Urinary bladder (tissue), 3 donors: ENCODE measurements at regions not wholly inside any gene's neighbourhood (a gene's known extent, or its start where the extent isn't known, plus 50 kb on each side); places are given as distances from the start of the nearest gene placed in this dataset.

Experiments
- DNase-seq: peaks from one replicate; pipeline ENCODE4 v3.0.0-alpha.2; 2015; ENCODE audit errors: extremely low spot score
- H3K27ac ChIP-seq: one replicate; pipeline ENCODE4 v1.5.1; 2013; ENCODE audit warnings: low read depth, mild to moderate bottlenecking, moderate library complexity
- H3K36me3 ChIP-seq: one replicate; pipeline ENCODE4 v1.6.1; 2013; ENCODE audit warnings: mild to moderate bottlenecking, moderate library complexity; ENCODE audit not compliant: insufficient read depth
- H3K4me1 ChIP-seq: one replicate; pipeline ENCODE4 v1.6.1; 2013; ENCODE audit warnings: mild to moderate bottlenecking, moderate library complexity; ENCODE audit not compliant: insufficient read depth
- H3K4me3 ChIP-seq: one replicate; pipeline ENCODE4 v1.5.1; 2013; ENCODE audit warnings: low read depth, low read length
- WGBS: extraction: QIAGEN DNeasy Blood & Tissue Kit; methylation state at CpG from one replicate; pipeline ENCODE4 v1.1.7; 2013; 5-methylcytosine and 5-hydroxymethylcytosine counted together
- donor health status: healthy with polysubstance abuse.
- donor health status: healthy.

- no peak overlapping the region for H3K27ac ChIP-seq
- H3K36me3 ChIP-seq: no peaks in the 10 kb centered on the region
- no peak overlapping the region for H3K4me3 ChIP-seq
- DNase-seq: no peak
- no peaks in the 10 kb centered on the region for H3K4me1 ChIP-seq
- WGBS: over 99% methylated on average over 3 of the region's 3 CpGs
Measured at GRCh38 chr1:82478916-82479315, 678.2 kb downstream of the ADGRL2 start.

GRCh38 chr1:82472489-82473131, 671.9 kb downstream of the ADGRL2 start:
- H3K4me1 ChIP-seq: no peaks in the 10 kb centered on the region
- no peak overlapping the region for H3K4me3 ChIP-seq
- 97% methylated on average over 2 of the region's 2 CpGs for WGBS
- no peak for DNase-seq
- no peak overlapping the region for H3K27ac ChIP-seq
- no peaks in the 10 kb centered on the region for H3K36me3 ChIP-seq

GRCh38 chr1:82466891-82467290, 666.2 kb downstream of the ADGRL2 start:
- no peaks in the 10 kb centered on the region for H3K4me1 ChIP-seq
- WGBS: 86% methylated on average over 1 of the region's 1 CpG
- no peak overlapping the region for H3K27ac ChIP-seq
- H3K36me3 ChIP-seq: no peaks in the 10 kb centered on the region
- H3K4me3 ChIP-seq: no peak overlapping the region
- DNase-seq: no peak

- H3K4me3 ChIP-seq: no peak overlapping the region
- no peak for DNase-seq
- H3K36me3 ChIP-seq: no peaks in the 10 kb centered on the region
- no peak overlapping the region for H3K27ac ChIP-seq
- no peaks in the 10 kb centered on the region for H3K4me1 ChIP-seq
Measured at GRCh38 chr1:82466416-82466815, 665.7 kb downstream of the ADGRL2 start.

GRCh38 chr1:82465024-82465423, 664.3 kb downstream of the ADGRL2 start:
- no peak overlapping the region for H3K4me3 ChIP-seq
- no peaks in the 10 kb centered on the region for H3K4me1 ChIP-seq
- no peaks in the 10 kb centered on the region for H3K36me3 ChIP-seq
- whole genome bisulfite sequencing: 27% methylated on average over 3 of the region's 3 CpGs
- no peak overlapping the region for H3K27ac ChIP-seq
- DNase-seq: no peak

- H3K27ac ChIP-seq: no peak overlapping the region
- H3K4me1 ChIP-seq: no peaks in the 10 kb centered on the region
- no peaks in the 10 kb centered on the region for H3K36me3 ChIP-seq
- 9% methylated on average over 3 of the region's 3 CpGs for WGBS
- H3K4me3 ChIP-seq: no peak overlapping the region
- DNase-seq: no peak
Measured at GRCh38 chr1:82464362-82465001, 663.7 kb downstream of the ADGRL2 start.

- no peak for DNase-seq
- Histone ChIP-seq H3K4me3 (no peak overlapping the region), H3K4me1 (no peaks in the 10 kb centered on the region), H3K36me3 (no peaks in the 10 kb centered on the region), H3K27ac (no peak overlapping the region)
- WGBS: 28% methylated on average over 1 of the region's 1 CpG
Measured at GRCh38 chr1:82463951-82464350, 663.2 kb downstream of the ADGRL2 start.

- no peak overlapping the region for H3K27ac ChIP-seq
- DNase-seq: no peak
- WGBS: 42% methylated on average over 1 of the region's 1 CpG
- no peaks in the 10 kb centered on the region for H3K4me1 ChIP-seq
- no peaks in the 10 kb centered on the region for H3K36me3 ChIP-seq
- no peak overlapping the region for H3K4me3 ChIP-seq
Measured at GRCh38 chr1:82462366-82462765, 661.6 kb downstream of the ADGRL2 start.

- Histone ChIP-seq H3K4me1 (no peaks in the 10 kb centered on the region), H3K36me3 (no peaks in the 10 kb centered on the region), H3K27ac (no peak overlapping the region), H3K4me3 (no peak overlapping the region)
- DNase-seq: no peak
- 26% methylated on average over 1 of the region's 1 CpG for WGBS
Measured at GRCh38 chr1:82455342-82455741, 654.6 kb downstream of the ADGRL2 start.

- 95% methylated on average over 3 of the region's 3 CpGs for WGBS
- no peak overlapping the region for H3K27ac ChIP-seq
- H3K4me3 ChIP-seq: no peak overlapping the region
- no peaks in the 10 kb centered on the region for H3K4me1 ChIP-seq
- H3K36me3 ChIP-seq: no peaks in the 10 kb centered on the region
- DNase-seq: no peak
Measured at GRCh38 chr1:82454431-82454830, 653.7 kb downstream of the ADGRL2 start.

- WGBS: 96% methylated on average over 1 of the region's 1 CpG
- no peak for DNase-seq
- no peak overlapping the region for H3K27ac ChIP-seq
- H3K4me1 ChIP-seq: no peaks in the 10 kb centered on the region
- no peak overlapping the region for H3K4me3 ChIP-seq
- H3K36me3 ChIP-seq: no peaks in the 10 kb centered on the region
Measured at GRCh38 chr1:82453511-82454185, 652.9 kb downstream of the ADGRL2 start.

- Histone ChIP-seq H3K27ac (no peak overlapping the region), H3K4me3 (no peak overlapping the region), H3K4me1 (no peaks in the 10 kb centered on the region), H3K36me3 (no peaks in the 10 kb centered on the region)
- no peak for DNase-seq
Measured at GRCh38 chr1:82452096-82452495, 651.4 kb downstream of the ADGRL2 start.

- H3K4me1 ChIP-seq: no peaks in the 10 kb centered on the region
- no peak overlapping the region for H3K27ac ChIP-seq
- no peak overlapping the region for H3K4me3 ChIP-seq
- H3K36me3 ChIP-seq: no peaks in the 10 kb centered on the region
- over 99% methylated on average over 2 of the region's 2 CpGs for WGBS
- DNase-seq: no peak
Measured at GRCh38 chr1:82451191-82451590, 650.5 kb downstream of the ADGRL2 start.

- Histone ChIP-seq H3K4me3 (no peak overlapping the region), H3K36me3 (no peaks in the 10 kb centered on the region), H3K27ac (no peak overlapping the region), H3K4me1 (no peaks in the 10 kb centered on the region)
- WGBS: 89% methylated on average over 4 of the region's 4 CpGs
- no peak for DNase-seq
Measured at GRCh38 chr1:82449506-82450057, 648.8 kb downstream of the ADGRL2 start.
